ENCODE measurements at regions not wholly inside any gene's neighbourhood (a gene's known extent, or its start where the extent isn't known, plus 50 kb on each side); places are given as distances from the start of the nearest gene placed in this dataset.

DNA sequence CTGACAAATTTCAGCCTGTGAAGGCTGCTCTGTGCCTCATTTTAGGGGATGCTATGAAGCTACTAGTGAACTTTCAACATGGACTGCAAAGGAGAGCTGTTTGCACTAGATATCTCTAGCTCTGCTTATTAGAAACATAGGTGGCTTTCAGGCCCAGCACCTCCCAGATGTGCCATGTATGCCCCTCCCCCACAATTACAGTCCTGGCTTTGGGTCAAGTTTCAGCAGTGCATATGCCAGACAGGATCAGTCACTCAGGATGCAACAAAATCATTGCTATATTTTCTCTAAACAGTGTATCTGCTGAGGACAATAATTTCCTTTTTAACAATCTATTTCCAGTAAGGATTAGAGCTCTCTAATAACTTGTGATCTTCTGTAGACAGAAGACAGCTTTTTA, 178.8 kb upstream of the STAC start:
- TF ChIP-seq, protein P1, sequence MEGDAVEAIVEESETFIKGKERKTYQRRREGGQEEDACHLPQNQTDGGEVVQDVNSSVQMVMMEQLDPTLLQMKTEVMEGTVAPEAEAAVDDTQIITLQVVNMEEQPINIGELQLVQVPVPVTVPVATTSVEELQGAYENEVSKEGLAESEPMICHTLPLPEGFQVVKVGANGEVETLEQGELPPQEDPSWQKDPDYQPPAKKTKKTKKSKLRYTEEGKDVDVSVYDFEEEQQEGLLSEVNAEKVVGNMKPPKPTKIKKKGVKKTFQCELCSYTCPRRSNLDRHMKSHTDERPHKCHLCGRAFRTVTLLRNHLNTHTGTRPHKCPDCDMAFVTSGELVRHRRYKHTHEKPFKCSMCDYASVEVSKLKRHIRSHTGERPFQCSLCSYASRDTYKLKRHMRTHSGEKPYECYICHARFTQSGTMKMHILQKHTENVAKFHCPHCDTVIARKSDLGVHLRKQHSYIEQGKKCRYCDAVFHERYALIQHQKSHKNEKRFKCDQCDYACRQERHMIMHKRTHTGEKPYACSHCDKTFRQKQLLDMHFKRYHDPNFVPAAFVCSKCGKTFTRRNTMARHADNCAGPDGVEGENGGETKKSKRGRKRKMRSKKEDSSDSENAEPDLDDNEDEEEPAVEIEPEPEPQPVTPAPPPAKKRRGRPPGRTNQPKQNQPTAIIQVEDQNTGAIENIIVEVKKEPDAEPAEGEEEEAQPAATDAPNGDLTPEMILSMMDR (IDR thresholded peaks at IDR 0.05) = no peak
- no peak overlapping the region for H3K4me3 ChIP-seq
- no peak overlapping the region for H3K27ac ChIP-seq
- no peaks in the 10 kb centered on the region for H3K36me3 ChIP-seq
- intact Hi-C loops (cut with DNase I) = no loop called here
- no peaks in the 10 kb centered on the region for H3K4me1 ChIP-seq
- no peak for DNase-seq (ENCODE audit: low spot score in 2 of 2)
- no peaks in the 10 kb centered on the region for H3K9me3 ChIP-seq
- no peaks in the 10 kb centered on the region for H3K27me3 ChIP-seq

DNA sequence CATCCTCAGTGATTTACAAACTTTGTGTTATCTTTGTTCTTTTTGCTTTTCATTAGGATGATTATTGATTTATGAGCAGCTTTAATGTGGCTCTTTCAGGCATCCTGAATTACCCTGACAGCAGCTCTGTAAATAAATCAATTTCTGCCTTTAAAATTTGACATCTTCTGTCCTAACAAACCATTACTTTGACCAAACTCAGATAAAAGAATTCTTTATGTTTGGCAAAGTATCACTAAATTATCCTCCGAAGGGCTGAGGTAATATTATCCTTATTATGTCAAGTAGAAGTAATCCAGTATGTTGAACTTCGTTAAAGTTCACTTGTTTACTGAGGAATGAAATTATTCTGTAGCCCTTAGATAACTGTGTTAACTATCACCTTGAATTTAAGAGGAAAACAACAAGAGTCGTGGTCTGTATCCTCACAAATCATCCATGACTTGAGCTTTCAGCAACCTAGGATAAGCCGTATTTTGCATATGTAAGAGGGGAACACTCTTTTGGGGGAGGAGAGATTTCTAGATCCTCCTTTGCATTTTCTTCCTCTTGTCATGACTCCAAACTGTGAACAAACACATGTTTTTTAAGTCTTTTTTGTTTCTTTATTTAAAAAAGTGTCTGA, 173.2 kb upstream of the STAC start:
- intact Hi-C loops (cut with DNase I) = no loop called here
- Histone ChIP-seq H3K36me3 (no peaks in the 10 kb centered on the region), H3K4me1 (peaks cover 0 to 6% of the 10 kb centered on the region in 2 donors), H3K4me3 (no peak overlapping the region), H3K9me3 (no peaks in the 10 kb centered on the region), H3K27me3 (no peaks in the 10 kb centered on the region), H3K27ac (no peak overlapping the region)
- TF ChIP-seq, protein P1 (IDR thresholded peaks at IDR 0.05) = no peak
- DNase-seq (ENCODE audit: low spot score in 2 of 2) = no peak

DNA sequence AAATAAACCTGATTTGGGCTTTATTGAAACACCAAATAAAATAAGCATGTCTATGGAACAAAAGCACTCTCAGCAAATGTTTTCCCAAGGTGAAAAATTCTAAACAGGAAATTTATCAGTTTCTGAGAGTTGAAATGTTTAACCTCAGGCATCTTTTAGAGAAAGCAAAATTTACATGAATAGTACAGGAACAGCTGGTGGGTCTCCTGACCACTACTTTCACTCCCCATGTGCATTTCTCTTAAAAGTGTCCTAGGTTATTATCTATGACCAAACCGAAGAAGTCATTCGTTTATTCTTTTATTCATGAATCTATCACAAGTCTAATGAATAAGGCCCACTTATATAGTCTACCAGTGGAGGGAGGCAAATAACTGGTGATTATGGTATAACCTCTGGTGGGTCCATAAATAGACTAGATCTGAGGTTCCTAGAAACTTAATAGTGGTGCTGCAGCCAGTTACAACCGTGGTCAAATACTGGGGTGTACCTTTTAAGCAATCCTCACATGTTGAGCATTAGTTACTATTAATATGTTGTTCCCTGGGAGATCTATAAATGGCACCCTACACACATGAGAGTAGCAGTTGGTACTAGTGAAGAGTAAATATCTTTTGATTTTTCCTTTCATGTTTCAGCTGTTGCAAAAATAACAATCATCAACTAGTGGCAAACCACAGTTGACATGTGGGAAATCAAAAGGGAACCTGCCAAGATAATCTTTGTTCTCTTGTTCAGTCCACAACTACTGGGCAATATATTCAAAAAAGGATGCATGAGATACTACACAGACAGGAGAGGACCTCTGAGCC, 169.3 kb upstream of the STAC start:
- no peak overlapping the region for H3K4me3 ChIP-seq
- peaks cover 0 to 31% of the 10 kb centered on the region in 2 donors for H3K4me1 ChIP-seq
- H3K9me3 ChIP-seq = no peaks in the 10 kb centered on the region
- no peak for DNase-seq (ENCODE audit: low spot score in 2 of 2)
- H3K36me3 ChIP-seq = no peaks in the 10 kb centered on the region
- no peaks in the 10 kb centered on the region for H3K27me3 ChIP-seq
- TF ChIP-seq, protein P1 (IDR thresholded peaks at IDR 0.05) = no peak
- no peak overlapping the region for H3K27ac ChIP-seq
- intact Hi-C loops (cut with DNase I) = no loop called here

DNA sequence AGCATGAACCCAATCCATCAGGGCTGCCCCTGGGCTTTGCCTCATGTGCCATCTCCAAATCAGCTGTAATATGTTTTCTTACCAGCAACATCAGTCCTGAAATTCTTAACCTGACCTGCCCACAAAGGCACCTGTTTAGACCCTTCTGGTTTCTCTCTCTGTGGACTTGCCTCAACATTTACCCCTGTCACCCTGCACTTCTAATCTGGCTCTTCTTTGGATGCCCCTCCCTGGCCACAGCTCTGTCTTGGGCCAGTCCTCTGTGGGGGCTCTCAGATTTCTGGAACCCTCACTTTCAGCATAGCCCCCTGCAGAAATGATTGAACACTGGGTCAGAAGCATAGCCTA, 168.7 kb upstream of the STAC start:
- DNase-seq (ENCODE audit: low spot score in 2 of 2) = no peak
- intact Hi-C loops (cut with DNase I) = no loop called here
- H3K27me3 ChIP-seq = no peaks in the 10 kb centered on the region
- peaks cover 0 to 31% of the 10 kb centered on the region in 2 donors for H3K4me1 ChIP-seq
- H3K27ac ChIP-seq = no peak overlapping the region
- H3K4me3 ChIP-seq = no peak overlapping the region
- H3K36me3 ChIP-seq = no peaks in the 10 kb centered on the region
- H3K9me3 ChIP-seq = no peaks in the 10 kb centered on the region
- TF ChIP-seq, protein P1 (IDR thresholded peaks at IDR 0.05) = no peak

DNA sequence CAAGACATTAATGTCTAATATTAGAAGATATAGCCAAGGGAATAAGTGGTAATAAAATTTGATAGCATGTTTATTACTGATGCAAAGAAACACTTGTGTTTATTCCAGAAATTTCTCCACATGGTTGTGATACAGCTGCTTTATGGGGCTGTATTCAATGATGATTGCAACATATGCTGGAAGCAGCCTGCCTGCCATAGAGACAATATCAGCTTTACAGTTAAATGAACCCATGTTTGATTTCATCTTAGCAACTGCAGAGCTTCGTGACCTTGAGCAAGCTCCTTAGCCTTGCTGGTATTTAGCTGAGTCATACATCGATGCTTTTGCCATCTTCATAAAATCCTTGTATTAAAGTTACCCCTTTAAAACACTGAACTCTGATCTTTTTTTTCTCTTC, 168.1 kb upstream of the STAC start:
- intact Hi-C loops (cut with DNase I) = no loop called here
- TF ChIP-seq, protein P1 (IDR thresholded peaks at IDR 0.05) = no peak
- H3K27me3 ChIP-seq = no peaks in the 10 kb centered on the region
- H3K36me3 ChIP-seq = no peaks in the 10 kb centered on the region
- no peaks in the 10 kb centered on the region for H3K9me3 ChIP-seq
- no peak for DNase-seq (ENCODE audit: low spot score in 2 of 2)
- H3K27ac ChIP-seq = no peak overlapping the region
- H3K4me1 ChIP-seq = peaks cover 0 to 31% of the 10 kb centered on the region in 2 donors
- no peak overlapping the region for H3K4me3 ChIP-seq
